B cell (primary cell): ENCODE measurements at regions not wholly inside any gene's neighbourhood (a gene's known extent, or its start where the extent isn't known, plus 50 kb on each side); places are given as distances from the start of the nearest gene placed in this dataset.

ENCODE experiments used
- EZH2 ChIP-seq: IDR thresholded peaks from 2 replicates; pipeline ENCODE4 v1.6.1; 2012; ENCODE audit warnings: borderline replicate concordance, low read depth, mild to moderate bottlenecking, moderate library complexity, low read length; ENCODE audit not compliant: insufficient read depth, poor library complexity, severe bottlenecking
- TF ChIP-seq, protein P1 (sequence below): fragments of 200-600 bp; IDR thresholded peaks from one replicate; pipeline ENCODE4 v1.8.0; 2022; ENCODE audit warnings: antibody characterized with exemption, mild to moderate bottlenecking

DNA sequence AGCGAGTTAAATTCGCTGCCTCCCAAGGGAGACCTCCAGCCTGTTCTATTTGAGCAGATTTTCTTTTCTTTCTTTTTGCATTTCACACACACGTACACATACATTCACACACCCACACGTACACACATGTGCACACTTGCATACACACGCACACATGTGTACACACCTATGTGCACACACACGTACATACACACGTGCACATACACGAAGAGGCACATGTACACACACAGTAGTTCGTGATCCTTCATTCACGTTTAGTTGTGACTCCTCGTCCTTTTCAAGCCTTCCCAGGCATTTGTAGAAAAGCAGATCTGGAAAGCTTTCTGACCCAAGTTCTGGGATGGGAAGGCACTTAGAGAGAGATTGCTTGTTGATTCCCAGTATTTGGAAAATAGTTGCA, 290.8 kb upstream of the COBL start:
- TF ChIP-seq, protein P1, sequence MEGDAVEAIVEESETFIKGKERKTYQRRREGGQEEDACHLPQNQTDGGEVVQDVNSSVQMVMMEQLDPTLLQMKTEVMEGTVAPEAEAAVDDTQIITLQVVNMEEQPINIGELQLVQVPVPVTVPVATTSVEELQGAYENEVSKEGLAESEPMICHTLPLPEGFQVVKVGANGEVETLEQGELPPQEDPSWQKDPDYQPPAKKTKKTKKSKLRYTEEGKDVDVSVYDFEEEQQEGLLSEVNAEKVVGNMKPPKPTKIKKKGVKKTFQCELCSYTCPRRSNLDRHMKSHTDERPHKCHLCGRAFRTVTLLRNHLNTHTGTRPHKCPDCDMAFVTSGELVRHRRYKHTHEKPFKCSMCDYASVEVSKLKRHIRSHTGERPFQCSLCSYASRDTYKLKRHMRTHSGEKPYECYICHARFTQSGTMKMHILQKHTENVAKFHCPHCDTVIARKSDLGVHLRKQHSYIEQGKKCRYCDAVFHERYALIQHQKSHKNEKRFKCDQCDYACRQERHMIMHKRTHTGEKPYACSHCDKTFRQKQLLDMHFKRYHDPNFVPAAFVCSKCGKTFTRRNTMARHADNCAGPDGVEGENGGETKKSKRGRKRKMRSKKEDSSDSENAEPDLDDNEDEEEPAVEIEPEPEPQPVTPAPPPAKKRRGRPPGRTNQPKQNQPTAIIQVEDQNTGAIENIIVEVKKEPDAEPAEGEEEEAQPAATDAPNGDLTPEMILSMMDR, result no peak
- no peak for TF ChIP-seq EZH2
